B cell (primary cell): ENCODE measurements at regions not wholly inside any gene's neighbourhood (a gene's known extent, or its start where the extent isn't known, plus 50 kb on each side); places are given as distances from the start of the nearest gene placed in this dataset.

Experiments
- ATAC-seq: fragments of 200-7000 bp; cut with Tn5 transposase; one replicate; pipeline ENCODE4 v1.10.0; 2021; ENCODE audit warnings: low read depth, mild to moderate bottlenecking, moderate number of reproducible peaks, moderate library complexity
- CTCF ChIA-PET: fragments of 350-600 bp; sonication (Branson Sonifier 250); formaldehyde crosslinking; loops from one replicate; lab custom pipeline; 2021; ENCODE audit warnings: antibody characterized with exemption, inconsistent platforms; lab: Charles Lee
- POLR2A ChIA-PET: fragments of 350-600 bp; sonication (Branson Sonifier 250); formaldehyde crosslinking; loops from one replicate; lab custom pipeline; 2021; ENCODE audit warnings: antibody characterized with exemption; lab: Charles Lee
- DNase-seq: peaks from one replicate; pipeline ENCODE4 v3.0.0; 2013
- H2AFZ ChIP-seq: 2 replicates; pipeline ENCODE4 v1.6.1; 2012; ENCODE audit warnings: mild to moderate bottlenecking, low read depth, low read length; ENCODE audit not compliant: insufficient read depth, poor library complexity, severe bottlenecking
- H3K27ac ChIP-seq, 2 donors: 1 replicate in 1 of 2; 2 replicates in 1 of 2; pipeline ENCODE4 v1.5.1; 2012 to 2013; ENCODE audit warnings: low read length in 2 of 2, mild to moderate bottlenecking in 2 of 2, moderate library complexity in 1 of 2
- H3K27me3 ChIP-seq, 4 experiments: fragments of 200-600 bp in 1 of 4; sonication (generic) in 1 of 4; replicated peaks in 1 of 4; 1 replicate in 2 of 4; 2 replicates in 2 of 4; pipeline versions ENCODE4 v1.6.1 to v1.7.0; 2013 to 2016; ENCODE audit warnings: low read length in 3 of 4, mild to moderate bottlenecking in 2 of 4, mixed read lengths in 1 of 4, moderate library complexity in 1 of 4; ENCODE audit not compliant: insufficient read depth in 4 of 4, control insufficient read depth in 3 of 4; ENCODE audit errors: control extremely low read depth in 1 of 4
- H3K36me3 ChIP-seq, 2 experiments: replicated peaks in 1 of 2; 1 replicate in 1 of 2; 2 replicates in 1 of 2; pipeline versions ENCODE4 v1.6.1 to v1.7.1; 2013; ENCODE audit warnings: low read length in 1 of 2; ENCODE audit not compliant: insufficient read depth in 2 of 2, control insufficient read depth in 1 of 2; ENCODE audit errors: control extremely low read depth in 1 of 2, extremely low read depth in 1 of 2
- H3K4me1 ChIP-seq, 2 donors: fragments of 200-600 bp in 1 of 2; sonication (generic) in 1 of 2; 1 replicate in 1 of 2; 2 replicates in 1 of 2; pipeline versions ENCODE4 v1.5.1 to v1.6.1; 2013 to 2017; ENCODE audit warnings: low read length in 2 of 2; ENCODE audit not compliant: control insufficient read depth in 2 of 2, insufficient read depth in 2 of 2
- H3K4me2 ChIP-seq: replicated peaks from 2 replicates; pipeline ENCODE3; 2012; ENCODE audit warnings: mild to moderate bottlenecking, low read depth, low read length; ENCODE audit not compliant: poor library complexity, severe bottlenecking
- H3K4me3 ChIP-seq, 5 experiments: fragments of 200-600 bp in 1 of 5; sonication (generic) in 1 of 5; 1 replicate in 3 of 5; 2 replicates in 2 of 5; pipeline versions ENCODE4 v1.5.1 to v1.7.0; 2011 to 2016; ENCODE audit warnings: low read length in 4 of 5, mild to moderate bottlenecking in 4 of 5, low read depth in 2 of 5, control low read depth in 1 of 5, moderate library complexity in 1 of 5; ENCODE audit not compliant: insufficient read depth in 1 of 5; ENCODE audit errors: control extremely low read depth in 1 of 5, extremely low read depth in 1 of 5
- H3K79me2 ChIP-seq: fragments of 200-600 bp; sonication (generic); one replicate; pipeline ENCODE4 v1.6.0; 2016; ENCODE audit warnings: low read length; ENCODE audit not compliant: control insufficient read depth, insufficient read depth
- H3K9ac ChIP-seq: fragments of 200-600 bp; sonication (generic); 2 replicates; pipeline ENCODE4 v1.6.1; 2017; ENCODE audit warnings: mild to moderate bottlenecking, low read length, moderate library complexity
- H3K9me3 ChIP-seq, 3 donors: one replicate each; pipeline versions ENCODE4 v1.6.1 to v1.7.1; 2013; ENCODE audit warnings: low read length in 2 of 3; ENCODE audit not compliant: control insufficient read depth in 2 of 3, insufficient read depth in 1 of 3; ENCODE audit errors: control extremely low read depth in 1 of 3
- H4K20me1 ChIP-seq: 2 replicates; pipeline ENCODE4 v1.6.0; 2012; ENCODE audit warnings: mild to moderate bottlenecking, low read length; ENCODE audit not compliant: insufficient read depth, control insufficient read depth, poor library complexity, severe bottlenecking
- H3K27ac Mint-ChIP-seq: one replicate; pipeline ENCODE4 v1.8.0; 2021; ENCODE audit warnings: mixed read lengths
- H3K27me3 Mint-ChIP-seq: one replicate; pipeline ENCODE4 v1.8.0; 2021; ENCODE audit warnings: mixed read lengths
- H3K4me1 Mint-ChIP-seq: one replicate; pipeline ENCODE4 v1.8.0; 2021; ENCODE audit warnings: mixed read lengths
- H3K4me3 Mint-ChIP-seq: one replicate; pipeline ENCODE4 v1.8.0; 2021; ENCODE audit warnings: mixed read lengths
- H3K9me3 Mint-ChIP-seq: one replicate; pipeline ENCODE4 v1.8.0; 2022; ENCODE audit warnings: mixed read lengths; ENCODE audit not compliant: insufficient read depth
- CTCF ChIP-seq: fragments of 200-600 bp; IDR thresholded peaks from one replicate; pipeline ENCODE4 v1.8.0; 2022; ENCODE audit warnings: antibody characterized with exemption, mild to moderate bottlenecking
- EZH2 ChIP-seq: IDR thresholded peaks from 2 replicates; pipeline ENCODE4 v1.6.1; 2012; ENCODE audit warnings: borderline replicate concordance, low read depth, mild to moderate bottlenecking, moderate library complexity, low read length; ENCODE audit not compliant: insufficient read depth, poor library complexity, severe bottlenecking
- WGBS: methylation state at CpG from one replicate; pipeline ENCODE4 v1.1.5; 2013; ENCODE audit warnings: missing lambda C conversion rate; ENCODE audit not compliant: insufficient coverage; 5-methylcytosine and 5-hydroxymethylcytosine counted together
- intact Hi-C: fragments of 100-400 bp; cut with micrococcal nuclease; formaldehyde crosslinking; loops from one replicate; pipeline ENCODE4 v1.10.0; 2022

GRCh38 chr4:137655302-137655701 lies 123.0 kb upstream of the PCDH18 start:
- Mint-ChIP-seq H3K27me3 (no peaks in the 10 kb centered on the region), H3K4me1 (no peaks in the 10 kb centered on the region), H3K4me3 (no peak overlapping the region), H3K9me3 (no peaks in the 10 kb centered on the region), H3K27ac (no peak overlapping the region)
- H3K79me2 ChIP-seq: no peaks in the 10 kb centered on the region
- no peaks in the 10 kb centered on the region for H3K36me3 ChIP-seq
- ATAC-seq (no peak), DNase-seq (no peak)
- H3K9me3 ChIP-seq: no peaks in the 10 kb centered on the region
- H3K4me1 ChIP-seq: no peaks in the 10 kb centered on the region
- no peak overlapping the region for H3K27ac ChIP-seq
- CTCF ChIA-PET: no interaction called here
- POLR2A ChIA-PET: no interaction called here
- no peaks in the 10 kb centered on the region for H4K20me1 ChIP-seq
- no peaks in the 10 kb centered on the region for H3K27me3 ChIP-seq
- no peak overlapping the region for H3K4me3 ChIP-seq
- TF ChIP-seq EZH2 (no peak), CTCF (no peak)
- no peak overlapping the region for H3K4me2 ChIP-seq
- H3K9ac ChIP-seq: no peak overlapping the region
- intact Hi-C loops: no loop called here
- WGBS: no CpG with 5 or more reads among the region's 1 CpG
- no peak overlapping the region for H2AFZ ChIP-seq

- Mint-ChIP-seq H3K27me3 (no peaks in the 10 kb centered on the region), H3K27ac (no peak overlapping the region), H3K9me3 (no peaks in the 10 kb centered on the region), H3K4me3 (no peak overlapping the region), H3K4me1 (no peaks in the 10 kb centered on the region)
- H3K9me3 ChIP-seq: no peaks in the 10 kb centered on the region
- no peak for ATAC-seq
- no peak overlapping the region for H2AFZ ChIP-seq
- no peaks in the 10 kb centered on the region for H4K20me1 ChIP-seq
- POLR2A ChIA-PET: no interaction called here
- TF ChIP-seq CTCF: no peak
- TF ChIP-seq EZH2: no peak
- CTCF ChIA-PET: no interaction called here
- H3K4me1 ChIP-seq: no peaks in the 10 kb centered on the region
- H3K4me2 ChIP-seq: no peak overlapping the region
- no peaks in the 10 kb centered on the region for H3K79me2 ChIP-seq
- no peaks in the 10 kb centered on the region for H3K27me3 ChIP-seq
- H3K27ac ChIP-seq: no peak overlapping the region
- DNase-seq: no peak
- no peak overlapping the region for H3K9ac ChIP-seq
- intact Hi-C loops: no loop called here
- no CpG with 5 or more reads among the region's 3 CpGs for WGBS
- H3K36me3 ChIP-seq: no peaks in the 10 kb centered on the region
- H3K4me3 ChIP-seq: no peak overlapping the region
These were observed 118.8 kb upstream of the PCDH18 start for GRCh38 chr4:137651128-137651527.
